ENCODE measurements at regions not wholly inside any gene's neighbourhood (a gene's known extent, or its start where the extent isn't known, plus 50 kb on each side); places are given as distances from the start of the nearest gene placed in this dataset.
"Not testable (repeated sequence)": the region's sequence is repeated elsewhere in the genome, so short reads cannot be mapped to it uniquely, and the experiment has no call there.

DNA sequence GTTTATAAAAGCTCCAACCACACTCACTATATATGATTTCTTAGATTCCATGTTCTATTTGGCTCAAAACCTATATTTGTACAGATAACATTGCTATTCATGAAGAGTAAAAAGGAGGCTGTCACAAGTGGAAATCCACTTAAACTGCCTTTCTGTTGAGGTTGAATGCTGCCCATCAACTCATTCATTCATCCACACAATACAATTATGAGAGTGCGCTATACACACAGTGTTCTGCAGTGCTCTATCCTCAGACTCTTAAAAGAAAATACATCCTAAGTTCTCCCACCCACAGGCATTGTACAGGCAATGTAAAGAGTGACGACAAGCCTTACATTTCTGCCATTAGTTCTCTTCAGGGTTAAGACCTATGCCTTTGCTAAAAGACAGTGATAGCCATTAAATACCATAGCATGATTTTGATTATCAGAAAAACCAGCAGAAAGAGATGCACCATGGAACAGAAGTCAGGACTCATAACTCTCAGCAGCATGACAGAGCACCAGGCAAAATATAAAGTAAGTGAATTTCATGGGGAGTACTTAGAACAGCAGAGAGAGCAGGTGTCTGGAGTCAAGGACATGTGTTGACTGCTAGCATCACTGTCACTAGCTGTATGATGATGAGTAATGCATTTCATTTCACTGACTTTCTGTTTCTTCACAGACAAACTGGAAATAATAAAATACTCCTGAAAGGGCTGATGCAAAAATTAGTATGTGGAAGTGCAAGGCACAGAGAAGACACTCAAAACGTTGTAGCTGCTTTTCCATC lies 218.0 kb downstream of the RBM26 start:
- no peak for DNase-seq (ENCODE audit: low spot score)

DNA sequence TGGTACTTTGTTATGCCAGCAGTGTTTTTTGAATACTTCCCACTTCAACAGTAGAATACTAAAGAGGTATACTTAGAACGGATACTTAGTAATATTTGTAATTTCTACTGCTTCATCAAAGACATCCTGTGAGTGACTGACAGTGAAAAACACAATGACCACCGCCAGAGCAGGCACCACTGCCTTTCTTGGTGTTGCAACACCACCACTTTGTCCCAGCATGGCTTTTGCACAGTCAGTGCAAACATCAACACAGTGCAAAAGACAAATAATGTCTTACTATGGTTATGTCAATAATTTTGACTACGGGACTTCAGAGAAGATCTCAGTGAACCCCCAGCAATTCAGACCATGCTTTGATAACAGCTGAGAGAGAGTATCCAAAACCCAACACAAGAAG lies 220.5 kb downstream of the RBM26 start:
- no peak for DNase-seq (ENCODE audit: low spot score)

DNA sequence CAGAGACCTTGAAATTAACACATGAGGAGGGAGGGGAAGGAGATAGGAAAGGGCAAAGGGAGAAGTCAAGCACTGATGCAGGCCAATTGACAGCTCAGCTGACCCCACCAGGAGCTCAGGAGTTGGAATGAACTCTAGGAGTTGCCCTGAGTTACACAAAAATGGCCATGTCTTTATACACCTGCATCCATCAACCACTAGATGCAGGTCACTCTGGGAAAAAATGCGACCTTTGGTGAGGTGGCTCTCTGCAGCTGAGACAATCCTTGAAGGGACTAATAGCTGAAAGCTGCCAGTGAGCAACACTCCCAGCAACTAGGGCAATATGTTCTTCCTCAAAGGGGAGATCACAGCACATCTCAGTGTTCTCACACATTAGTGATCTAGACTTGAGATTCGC lies 222.8 kb downstream of the RBM26 start:
- DNase-seq (ENCODE audit: low spot score), result no peak

DNA sequence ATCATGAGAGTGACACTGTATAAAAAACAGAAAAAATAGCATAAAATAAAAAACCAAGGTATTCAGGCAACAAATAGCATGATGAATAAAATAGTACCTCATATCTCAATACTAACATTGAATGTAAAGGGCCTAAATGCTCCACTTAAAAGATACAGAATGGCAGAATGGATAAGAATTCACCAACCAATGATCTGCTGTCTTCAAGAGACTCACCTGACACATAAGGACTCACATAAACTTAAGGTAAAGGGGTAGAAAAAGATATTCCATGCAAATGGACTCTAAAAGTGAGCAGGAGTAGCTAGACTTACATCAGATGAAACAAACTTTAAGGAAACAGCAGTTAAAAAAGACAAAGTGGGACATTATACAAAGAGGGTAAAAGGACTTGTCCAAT lies 232.4 kb downstream of the RBM26 start:
- not testable (repeated sequence) for DNase-seq (ENCODE audit: low spot score)

DNA sequence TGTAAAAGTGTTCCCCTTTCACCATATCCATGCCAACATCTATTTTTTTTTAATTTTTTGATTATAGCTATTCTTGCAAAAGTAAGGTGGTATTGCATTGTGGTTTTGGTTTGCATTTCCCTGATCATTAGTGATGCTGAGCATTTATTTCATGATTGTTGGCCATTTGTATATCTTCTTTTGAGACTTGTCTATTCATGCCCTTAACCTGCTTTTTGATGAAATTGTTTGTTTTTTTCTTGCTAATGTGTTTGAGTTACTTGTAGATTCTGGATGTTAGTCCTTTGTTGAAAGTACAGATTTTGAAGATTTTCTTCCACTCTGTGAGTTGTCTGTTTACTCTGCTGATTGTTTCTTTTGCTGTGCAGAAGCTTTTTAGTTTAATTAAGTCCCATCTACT lies 233.1 kb downstream of the RBM26 start:
- not testable (repeated sequence) for DNase-seq (ENCODE audit: low spot score)

DNA sequence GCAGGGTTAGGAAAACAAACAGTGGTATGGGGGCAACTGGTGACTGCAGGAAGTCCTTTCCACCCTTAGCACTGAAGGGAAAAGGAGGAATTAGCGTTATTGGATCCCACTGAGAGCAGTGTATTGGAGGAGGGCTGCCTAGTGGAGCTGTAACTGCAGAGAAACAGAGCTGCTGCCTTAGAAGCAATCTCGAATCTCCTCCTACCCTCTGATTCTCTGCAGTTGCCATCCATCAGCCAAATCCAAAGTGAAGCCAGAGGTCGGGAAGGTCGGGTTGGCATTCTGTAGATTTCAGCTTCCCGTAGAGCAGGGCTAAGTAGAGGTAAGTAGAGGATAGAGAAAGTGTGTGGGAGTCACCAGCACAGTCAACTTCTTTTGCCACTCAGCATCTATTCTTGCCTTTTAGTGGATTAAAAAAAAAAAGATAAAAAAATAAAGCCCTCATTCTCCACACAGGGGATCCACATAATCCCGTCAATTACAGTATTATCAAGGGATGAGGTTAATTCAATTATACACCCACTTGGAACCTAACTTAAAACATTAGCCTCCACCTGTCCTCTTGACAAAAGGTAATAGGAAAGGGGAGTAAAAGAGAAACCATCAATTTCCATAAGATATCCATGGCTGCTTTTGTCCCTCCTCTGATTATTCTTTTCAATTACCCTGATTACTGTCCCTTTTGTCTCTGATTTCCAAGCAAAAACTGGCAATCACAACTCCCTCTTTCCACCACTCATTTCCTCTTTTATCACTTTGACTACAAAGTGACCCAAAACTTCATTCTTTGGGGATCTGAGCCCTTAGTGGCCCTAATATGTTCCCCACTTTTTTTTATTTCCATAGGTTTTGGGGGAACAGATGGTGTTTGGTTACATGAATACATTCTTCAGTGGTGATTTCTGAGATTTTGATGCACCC lies 234.7 kb downstream of the RBM26 start:
- DNase-seq (ENCODE audit: low spot score), result no peak

DNA sequence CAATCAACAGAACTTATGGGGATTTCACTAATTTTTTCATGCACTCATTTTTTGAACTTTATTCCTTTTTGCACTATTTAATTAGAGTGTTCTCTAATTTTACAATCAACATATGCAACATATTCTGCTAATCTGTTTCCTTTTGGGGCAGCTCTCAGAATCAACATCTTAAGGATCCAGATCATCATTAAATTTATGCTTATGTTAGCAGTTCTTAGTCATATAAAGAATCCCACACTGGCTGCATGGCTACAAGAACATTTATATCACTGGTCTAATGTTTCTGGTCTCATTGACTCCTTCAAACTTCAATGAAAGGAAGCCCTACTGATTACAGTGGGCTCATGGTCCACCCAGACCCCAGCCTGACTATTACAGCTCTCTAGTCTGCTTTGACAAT lies 245.2 kb downstream of the RBM26 start:
- DNase-seq (ENCODE audit: low spot score), result no peak

DNA sequence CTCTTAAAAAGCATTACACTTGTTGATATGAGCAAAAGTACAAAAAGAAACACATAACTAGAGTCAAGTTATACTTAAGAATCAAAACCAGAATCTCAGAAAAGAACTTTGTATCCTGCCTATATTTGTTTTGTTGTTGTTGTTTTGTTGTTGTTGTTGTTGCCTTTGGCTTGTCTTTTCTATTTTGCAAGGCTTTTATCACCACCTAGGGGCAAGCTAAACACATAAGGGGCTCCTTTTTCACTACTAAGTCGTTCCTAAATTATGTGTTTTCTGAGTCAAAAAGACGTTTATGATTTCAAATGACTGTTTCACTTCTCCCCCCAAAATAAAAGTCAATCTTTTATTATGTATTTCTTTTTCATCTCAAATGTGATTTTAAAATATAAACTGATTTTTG lies 250.2 kb downstream of the RBM26 start:
- DNase-seq (ENCODE audit: low spot score), result no peak

DNA sequence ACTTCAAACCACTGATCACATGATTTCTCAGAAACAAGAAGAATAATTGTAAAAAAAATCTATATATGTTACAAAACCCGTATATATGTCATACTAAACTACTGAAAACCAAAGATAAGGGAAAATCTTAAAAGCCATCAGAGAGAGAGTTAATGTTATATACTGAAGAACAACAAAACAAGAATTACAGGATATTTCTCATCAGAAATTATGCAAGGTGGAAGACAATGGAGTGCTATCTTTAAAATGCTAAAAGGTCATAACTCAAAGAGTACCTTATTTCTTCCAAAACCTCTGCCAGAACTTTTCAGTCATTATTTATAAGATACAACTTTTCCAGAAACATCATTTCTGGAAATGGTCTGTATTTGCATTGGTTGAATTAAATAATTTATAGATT lies 256.8 kb downstream of the RBM26 start:
- DNase-seq (ENCODE audit: low spot score), result no peak

DNA sequence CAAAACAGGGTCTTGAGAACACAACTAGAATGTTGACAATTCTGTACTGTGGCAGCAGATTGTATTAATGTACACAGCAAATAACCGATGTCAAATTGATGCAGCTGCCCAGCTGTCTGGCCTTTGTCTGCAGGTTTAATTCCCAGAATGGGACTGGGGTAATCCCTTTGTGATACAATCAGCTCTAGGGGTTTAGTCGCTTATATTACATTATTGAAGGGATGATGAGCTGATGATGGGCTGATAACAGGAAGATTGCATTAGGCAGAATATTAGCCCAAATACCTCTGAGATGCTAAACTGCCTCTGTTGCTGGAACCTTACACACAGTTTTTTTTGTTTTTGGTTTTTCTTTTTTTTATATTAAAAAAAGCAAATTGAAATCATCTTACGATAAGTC lies 265.0 kb downstream of the RBM26 start:
- DNase-seq (ENCODE audit: low spot score), result no peak

DNA sequence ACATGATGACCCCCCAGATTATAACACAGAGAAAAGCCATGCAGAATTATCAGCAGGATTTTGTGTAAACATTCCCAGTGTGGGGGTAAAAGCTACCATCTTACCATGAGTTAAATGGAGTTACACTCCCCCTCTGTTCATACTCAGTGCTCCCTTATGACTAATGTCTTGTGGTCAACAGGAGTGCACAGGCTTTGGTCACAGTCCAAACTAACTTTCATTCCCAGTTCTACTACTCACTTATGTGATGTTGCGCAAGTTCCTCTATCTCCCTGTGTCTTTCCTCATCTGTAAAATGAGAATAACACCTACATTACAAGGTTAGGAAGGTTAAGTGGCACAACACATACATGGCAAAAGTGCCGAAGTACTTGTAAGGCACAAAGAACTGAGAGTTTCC lies 277.9 kb downstream of the RBM26 start:
- no peak for DNase-seq (ENCODE audit: low spot score)

DNA sequence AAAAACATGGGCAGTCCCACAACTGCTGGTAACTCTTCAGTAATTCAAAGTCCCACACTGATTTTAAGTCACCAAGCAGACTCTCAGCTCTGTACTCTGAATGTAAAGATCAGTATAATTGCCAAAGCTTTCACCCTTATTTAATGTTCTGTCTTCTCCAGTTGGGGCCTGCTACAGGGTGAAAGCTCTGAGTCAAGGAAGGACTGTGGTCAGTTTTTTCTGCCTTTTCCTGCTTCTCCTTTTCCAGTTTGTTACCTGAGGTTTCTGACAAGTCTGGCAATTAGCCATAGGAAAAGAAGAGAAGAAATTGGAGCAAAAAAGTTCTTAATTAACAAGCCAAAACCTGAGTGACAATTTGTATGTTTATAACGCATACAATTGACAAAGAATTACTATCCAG lies 279.3 kb downstream of the RBM26 start:
- DNase-seq (ENCODE audit: low spot score), result no peak

DNA sequence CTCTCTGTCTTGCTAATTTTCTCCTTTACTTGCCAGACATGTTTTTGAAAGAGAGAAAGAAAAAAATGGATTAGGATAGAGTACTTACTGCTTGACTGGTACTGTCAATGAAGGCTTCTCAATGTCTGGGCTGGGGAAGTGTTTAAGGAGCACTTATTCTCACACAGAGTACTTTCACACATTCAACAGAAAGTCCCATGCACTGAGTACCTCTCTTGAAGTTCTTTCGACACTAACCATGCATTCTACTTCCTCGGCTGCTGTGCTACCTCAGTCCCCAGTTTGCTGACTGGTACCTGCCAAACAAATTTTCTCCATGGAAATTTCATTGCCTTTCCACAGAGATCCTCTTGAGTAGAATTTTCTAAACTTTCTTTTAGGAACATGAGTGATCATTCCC lies 281.9 kb downstream of the RBM26 start:
- no peak for DNase-seq (ENCODE audit: low spot score)

DNA sequence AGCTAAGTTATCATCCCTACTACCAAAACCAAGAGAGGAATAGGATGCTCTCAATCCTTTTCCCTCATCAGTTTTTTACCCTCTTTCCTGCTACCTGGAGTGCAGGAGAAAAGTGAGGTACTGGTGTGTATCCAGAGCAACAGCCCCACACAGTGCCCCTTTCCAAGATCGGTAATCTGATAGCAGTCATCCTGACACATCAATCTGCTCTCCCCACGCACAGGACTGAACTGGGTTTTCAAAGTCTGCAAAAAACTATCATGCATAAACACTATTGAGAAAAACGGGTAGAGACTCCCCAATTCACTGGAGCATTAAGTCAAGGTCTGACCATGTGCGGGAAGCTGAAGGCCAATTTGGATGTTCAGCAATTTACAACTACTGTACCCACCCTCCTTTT lies 284.8 kb downstream of the RBM26 start:
- no peak for DNase-seq (ENCODE audit: low spot score)

DNA sequence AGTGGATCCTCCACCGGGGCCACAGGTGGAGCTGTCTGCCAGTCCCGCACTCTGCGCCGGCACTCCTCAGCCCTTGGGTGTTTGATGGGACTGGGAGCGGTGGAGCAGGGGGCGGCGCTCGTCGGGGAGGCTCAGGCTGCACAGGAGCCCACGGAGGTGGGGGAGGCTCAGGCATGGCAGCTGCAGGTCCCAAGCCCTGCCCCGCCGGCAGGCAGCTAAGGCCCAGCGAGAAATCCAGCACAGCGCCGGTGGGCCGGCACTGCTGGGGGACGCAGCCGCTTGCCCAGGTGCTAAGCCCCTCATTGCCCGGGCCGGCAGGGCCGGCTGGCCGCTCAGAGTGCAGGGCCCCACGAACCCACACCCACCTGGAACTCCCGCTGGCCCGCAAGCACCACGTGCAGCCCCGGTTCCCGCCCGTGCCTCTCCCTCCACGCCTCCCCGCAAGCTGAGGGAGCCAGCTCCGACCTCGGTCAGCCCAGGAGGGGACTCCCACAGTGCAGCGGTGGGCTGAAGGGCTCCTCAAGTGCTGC lies 286.4 kb downstream of the RBM26 start:
- no peak for DNase-seq (ENCODE audit: low spot score)

DNA sequence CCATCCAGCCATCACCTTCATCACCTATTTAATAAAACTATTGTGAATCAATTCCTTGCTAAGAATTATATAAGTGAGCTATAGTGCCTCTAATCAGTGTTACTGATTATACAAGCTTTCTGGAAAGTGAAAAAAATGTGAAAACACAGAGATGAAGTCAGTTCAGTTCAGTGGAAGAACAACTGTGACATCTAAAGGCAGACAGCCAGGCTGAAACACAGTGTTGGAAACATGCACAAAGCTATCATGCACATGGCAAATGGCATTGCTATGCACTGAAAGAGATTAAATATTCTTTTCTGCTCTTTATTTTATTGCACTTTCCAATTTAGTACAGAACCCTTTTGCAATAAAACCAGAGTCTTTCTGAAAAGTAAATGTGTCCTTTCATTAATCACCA lies 294.0 kb downstream of the RBM26 start:
- DNase-seq (ENCODE audit: low spot score), result no peak

DNA sequence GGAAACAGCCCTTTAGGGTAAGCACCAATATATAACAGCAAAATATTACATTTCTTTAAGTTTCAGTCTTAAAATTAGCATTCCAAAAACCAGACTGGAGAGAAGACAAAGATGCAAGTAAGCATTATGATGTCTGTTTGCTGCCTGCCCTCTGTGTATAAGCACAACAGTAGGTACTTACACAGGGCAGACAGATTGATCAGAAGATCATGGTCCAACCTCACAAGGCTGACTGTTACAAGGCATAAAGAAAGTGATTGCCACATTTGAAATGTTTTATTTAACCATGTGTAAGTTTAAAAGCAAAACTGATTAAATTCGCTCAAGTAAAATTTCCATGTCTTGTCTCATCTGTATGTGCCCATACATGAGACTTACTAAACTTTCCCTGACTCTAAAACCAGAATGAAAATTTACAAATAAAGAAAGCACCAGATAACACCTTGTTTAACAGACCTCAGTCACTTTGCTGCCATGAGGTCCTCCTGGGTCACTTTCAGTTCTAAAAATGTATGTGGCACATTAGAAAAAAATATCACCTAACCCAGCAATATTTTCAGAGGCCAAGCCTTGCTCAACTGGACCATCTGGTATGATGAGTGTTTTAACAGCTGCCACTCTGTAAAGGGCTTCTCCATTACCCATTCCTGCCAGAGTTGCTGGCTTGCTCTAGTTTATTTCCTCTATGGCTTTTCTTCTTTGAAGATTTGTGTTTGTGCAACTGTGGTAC lies 297.0 kb downstream of the RBM26 start:
- DNase-seq (ENCODE audit: low spot score), result no peak

DNA sequence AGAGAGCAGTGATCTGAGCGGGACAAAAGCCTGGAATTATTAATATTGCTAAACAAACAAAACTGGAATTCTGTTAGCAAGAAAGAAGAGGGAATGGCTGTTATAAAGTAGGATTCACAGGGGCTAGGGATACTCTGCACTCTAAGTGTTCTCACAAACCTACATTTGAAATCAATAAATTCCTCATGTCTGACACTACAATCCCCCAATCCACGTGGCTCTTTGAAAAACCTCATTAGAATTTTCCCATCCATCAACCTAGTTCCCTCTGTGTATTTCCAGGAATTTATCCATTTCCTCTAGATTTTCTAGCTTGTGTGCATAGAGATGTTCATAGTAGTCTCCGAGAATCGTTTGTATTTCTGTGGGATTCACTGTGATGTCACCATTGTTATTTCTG lies 307.5 kb downstream of the RBM26 start:
- no peak for DNase-seq (ENCODE audit: low spot score)

DNA sequence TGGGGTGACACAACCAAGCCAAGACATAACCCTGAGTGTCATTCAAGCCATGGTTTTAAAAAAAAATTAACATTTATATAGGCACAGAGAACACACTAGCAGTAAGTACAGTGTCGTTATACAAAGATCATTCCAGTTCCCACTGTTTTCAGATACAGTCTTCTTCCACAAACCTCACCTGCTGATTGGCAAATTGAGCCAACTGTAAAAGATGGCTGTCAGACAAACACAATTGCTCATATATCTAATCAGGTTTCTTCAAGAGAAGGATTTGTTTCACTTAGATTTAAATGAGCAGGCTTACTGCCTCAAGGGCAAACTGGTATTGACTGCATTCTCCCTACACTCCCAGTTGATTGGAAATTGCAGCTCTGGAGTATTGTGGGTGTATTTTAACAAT lies 308.9 kb downstream of the RBM26 start:
- no peak for DNase-seq (ENCODE audit: low spot score)

DNA sequence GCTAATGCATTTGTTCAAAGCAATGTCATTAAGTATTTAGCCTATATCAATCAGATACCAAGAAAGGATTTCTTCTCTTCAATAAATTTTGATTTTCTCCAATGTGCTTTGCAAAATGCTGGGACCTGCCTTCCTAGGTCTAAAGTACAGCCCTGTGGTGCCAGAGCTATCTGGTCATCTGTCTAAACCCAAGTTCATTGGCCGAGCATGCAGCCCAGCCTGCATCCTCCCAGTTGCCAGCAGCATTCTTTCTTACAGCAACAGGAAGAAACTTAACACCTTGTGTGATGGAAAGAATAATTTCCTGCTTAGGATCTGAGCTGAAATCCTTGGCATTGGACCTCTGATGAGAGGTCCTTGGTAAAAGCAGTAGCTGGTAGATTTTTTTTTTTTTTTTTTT lies 310.0 kb downstream of the RBM26 start:
- no peak for DNase-seq (ENCODE audit: low spot score)

DNA sequence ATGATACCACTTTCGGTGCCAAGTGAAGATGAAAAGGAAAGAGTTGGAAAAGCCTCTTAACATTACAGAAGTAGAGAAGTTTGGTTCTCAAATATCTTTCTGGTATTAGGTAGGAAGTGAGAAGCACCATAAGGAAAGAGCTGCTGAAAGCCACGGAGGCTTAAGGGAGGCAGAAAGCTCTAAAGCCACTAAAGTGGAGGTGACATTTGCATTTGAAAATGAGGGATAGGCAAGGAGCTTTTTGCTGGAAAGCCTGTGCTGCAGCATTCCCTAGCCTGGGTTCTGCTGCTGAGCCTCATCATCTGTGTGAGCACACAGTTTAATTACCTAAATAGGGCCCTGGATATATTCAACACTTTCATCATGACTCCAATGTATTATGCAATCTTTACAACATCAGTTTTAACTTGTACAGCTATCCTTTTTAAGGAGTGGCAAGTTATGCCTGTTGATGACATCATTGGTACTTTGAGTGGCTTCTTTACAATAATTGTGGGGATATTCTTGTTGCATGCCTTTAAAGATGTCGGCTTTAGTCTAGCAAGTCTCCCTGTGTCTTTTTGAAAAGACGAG lies 315.4 kb downstream of the RBM26 start:
- no peak for DNase-seq (ENCODE audit: low spot score)

DNA sequence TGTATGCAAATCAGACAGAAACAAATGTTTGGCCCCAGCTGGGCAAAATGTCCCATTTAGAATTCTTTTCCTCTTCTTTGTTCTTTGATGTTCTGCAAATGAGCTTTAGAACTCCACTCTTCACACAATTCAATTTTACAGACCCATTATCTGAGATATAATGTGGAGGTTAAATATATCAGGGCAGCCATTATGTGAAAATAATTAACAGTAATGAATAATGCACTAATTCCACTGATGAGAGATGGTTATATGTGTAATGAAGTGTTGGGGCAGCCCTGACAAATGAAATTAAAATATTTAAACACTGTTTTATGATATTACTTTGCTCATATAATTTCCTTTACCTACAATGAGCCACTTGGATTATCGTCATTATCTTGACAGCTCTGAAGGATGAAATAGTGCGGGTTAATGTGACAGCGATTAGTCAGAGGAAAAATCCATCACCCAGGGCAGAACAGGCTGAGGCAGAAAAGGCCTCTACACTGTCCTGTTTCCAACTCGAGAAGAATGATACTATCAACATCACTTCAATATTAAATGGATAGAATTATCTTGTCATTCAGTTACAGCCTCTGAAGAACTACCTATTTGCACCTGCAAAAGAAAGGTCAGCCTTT lies 321.1 kb downstream of the RBM26 start:
- no peak for DNase-seq (ENCODE audit: low spot score)

Data from AG08396 (cell line).